H1 (cell line): ENCODE measurements at regions not wholly inside any gene's neighbourhood (a gene's known extent, or its start where the extent isn't known, plus 50 kb on each side); places are given as distances from the start of the nearest gene placed in this dataset.

ENCODE experiments used
- CTCF ChIA-PET: fragments of 300-600 bp; sonication (Branson Sonifier 250); formaldehyde crosslinking; loops from one replicate; lab custom pipeline; 2021; ENCODE audit not compliant: partially characterized antibody; lab: Charles Lee
- POLR2A ChIA-PET: fragments of 300-600 bp; sonication (Branson Sonifier 250); formaldehyde crosslinking; loops from one replicate; lab custom pipeline; 2021; ENCODE audit warnings: inconsistent platforms; ENCODE audit not compliant: partially characterized antibody; lab: Charles Lee
- DNase-seq, 2 experiments: peaks; one replicate each; pipeline versions ENCODE4 v3.0.0 to v3.0.0-alpha.2; 2010 to 2022; ENCODE audit warnings: low spot score in 2 of 2, low read depth in 1 of 2, mixed read lengths in 1 of 2
- FAIRE-seq: peaks from 2 replicates; lab custom pipeline; 2011; peaks lifted over from hg19 to GRCh38; lab: Jason Lieb, UNC
- H2AFZ ChIP-seq: 2 replicates; pipeline ENCODE4 v1.8.1; 2012; ENCODE audit warnings: low read length, inconsistent platforms
- H2AK5ac ChIP-seq: 2 replicates; pipeline ENCODE4 v1.6.1; 2013; ENCODE audit warnings: low read depth, low read length
- H2BK120ac ChIP-seq: replicated peaks from 2 replicates; pipeline ENCODE3; 2013; ENCODE audit warnings: low read depth, low read length, inconsistent platforms
- H2BK12ac ChIP-seq: 2 replicates; pipeline ENCODE4 v1.6.1; 2013; ENCODE audit warnings: low read depth, low read length
- H2BK15ac ChIP-seq: 2 replicates; pipeline ENCODE4 v1.6.1; 2013; ENCODE audit warnings: low read length
- H2BK20ac ChIP-seq: 2 replicates; pipeline ENCODE4 v1.6.1; 2013; ENCODE audit warnings: low read length
- H2BK5ac ChIP-seq: 2 replicates; pipeline ENCODE4 v1.6.1; 2013; ENCODE audit warnings: low read depth, low read length
- H3K14ac ChIP-seq: 2 replicates; pipeline ENCODE4 v1.6.1; 2013; ENCODE audit warnings: inconsistent platforms; ENCODE audit not compliant: insufficient read length
- H3K18ac ChIP-seq: 2 replicates; pipeline ENCODE4 v1.6.1; 2013; ENCODE audit warnings: low read length; ENCODE audit errors: extremely low read depth
- H3K23ac ChIP-seq: 2 replicates; pipeline ENCODE4 v1.6.1; 2013; ENCODE audit warnings: inconsistent platforms; ENCODE audit not compliant: insufficient read length
- H3K23me2 ChIP-seq: 2 replicates; pipeline ENCODE4 v1.6.1; 2013; ENCODE audit warnings: low read depth, low read length
- H3K27ac ChIP-seq: 2 replicates; pipeline ENCODE4 v1.6.1; 2011; ENCODE audit warnings: low read depth, low read length, inconsistent platforms
- H3K27me3 ChIP-seq, 4 experiments: replicated peaks in 1 of 4; 1 replicate in 1 of 4; 2 replicates in 3 of 4; pipeline versions ENCODE4 v1.6.1 to v1.8.1; 2011 to 2013; ENCODE audit warnings: low read length in 3 of 4, mild to moderate bottlenecking in 3 of 4, inconsistent platforms in 2 of 4, mixed read lengths in 2 of 4, moderate library complexity in 1 of 4; ENCODE audit not compliant: control insufficient read depth in 3 of 4, insufficient read depth in 3 of 4; ENCODE audit errors: extremely low read depth in 1 of 4
- H3K36me3 ChIP-seq, 4 experiments: 2 replicates each; pipeline versions ENCODE4 v1.6.1 to v1.8.1; 2011 to 2013; ENCODE audit warnings: mild to moderate bottlenecking in 4 of 4, low read length in 3 of 4, moderate library complexity in 2 of 4, control low read depth in 1 of 4, inconsistent platforms in 1 of 4; ENCODE audit not compliant: insufficient read depth in 4 of 4, control insufficient read depth in 2 of 4
- H3K4ac ChIP-seq: replicated peaks from 2 replicates; pipeline ENCODE3; 2013; ENCODE audit warnings: low read length, low read depth, mixed read lengths, inconsistent platforms; ENCODE audit not compliant: insufficient read length
- H3K4me1 ChIP-seq, 4 experiments: replicated peaks in 1 of 4; 1 replicate in 1 of 4; 2 replicates in 3 of 4; pipeline versions ENCODE4 v1.6.1 to v1.8.1; 2011 to 2013; ENCODE audit warnings: low read length in 3 of 4, inconsistent platforms in 2 of 4, mixed read lengths in 1 of 4; ENCODE audit not compliant: insufficient read depth in 4 of 4, control insufficient read depth in 3 of 4
- H3K4me2 ChIP-seq, 2 experiments: 2 replicates each; pipeline versions ENCODE4 v1.6.1 to v1.8.1; 2011 to 2013; ENCODE audit warnings: low read depth in 2 of 2, low read length in 2 of 2, control low read depth in 1 of 2, inconsistent platforms in 1 of 2, mild to moderate bottlenecking in 1 of 2; ENCODE audit not compliant: insufficient read depth in 1 of 2
- H3K4me3 ChIP-seq, 4 experiments: fragments of 200-600, 300-600 bp in 1 of 4; sonication (generic), shearing (Covaris generic), sonication (Bioruptor Twin) in 1 of 4; 2 replicates each; pipeline versions ENCODE4 v1.5.1 to v1.8.1; 2011 to 2016; ENCODE audit warnings: low read length in 4 of 4, low read depth in 3 of 4, control low read depth in 2 of 4, inconsistent platforms in 2 of 4, mild to moderate bottlenecking in 2 of 4, mixed read lengths in 1 of 4, moderate library complexity in 1 of 4; ENCODE audit not compliant: insufficient read depth in 2 of 4; ENCODE audit errors: extremely low read depth in 1 of 4
- H3K56ac ChIP-seq: replicated peaks from 2 replicates; pipeline ENCODE3; 2013; ENCODE audit warnings: low read depth, mild to moderate bottlenecking, mixed read lengths, low read length, inconsistent platforms; ENCODE audit not compliant: insufficient read length
- H3K79me1 ChIP-seq: 2 replicates; pipeline ENCODE4 v1.6.1; 2013; ENCODE audit warnings: low read depth, low read length, control low read depth
- H3K79me2 ChIP-seq, 2 experiments: 2 replicates each; pipeline versions ENCODE4 v1.6.1 to v1.8.1; 2012 to 2013; ENCODE audit warnings: low read length in 2 of 2, mild to moderate bottlenecking in 2 of 2, inconsistent platforms in 1 of 2; ENCODE audit not compliant: insufficient read depth in 2 of 2, control insufficient read depth in 1 of 2
- H3K9ac ChIP-seq, 4 experiments: replicated peaks in 1 of 4; 1 replicate in 1 of 4; 2 replicates in 3 of 4; pipeline versions ENCODE4 v1.6.1 to v1.8.1; 2011 to 2013; ENCODE audit warnings: low read depth in 3 of 4, low read length in 3 of 4, control low read depth in 2 of 4, mild to moderate bottlenecking in 2 of 4, moderate library complexity in 2 of 4, inconsistent platforms in 1 of 4; ENCODE audit errors: extremely low read depth in 1 of 4
- H3K9me3 ChIP-seq, 2 experiments: 2 replicates each; pipeline versions ENCODE4 v1.6.1 to v1.8.1; 2012 to 2013; ENCODE audit warnings: mild to moderate bottlenecking in 2 of 2, moderate library complexity in 2 of 2, control low read depth in 1 of 2, inconsistent platforms in 1 of 2, low read depth in 1 of 2, low read length in 1 of 2, mixed read lengths in 1 of 2; ENCODE audit not compliant: insufficient read depth in 2 of 2
- H4K20me1 ChIP-seq, 2 experiments: replicated peaks in 1 of 2; 2 replicates each; pipeline versions ENCODE3 to v1.8.1; 2011 to 2013; ENCODE audit warnings: inconsistent platforms in 2 of 2, low read length in 2 of 2, mild to moderate bottlenecking in 1 of 2; ENCODE audit not compliant: insufficient read depth in 2 of 2, control insufficient read depth in 1 of 2
- H4K5ac ChIP-seq: 2 replicates; pipeline ENCODE4 v1.6.1; 2013; ENCODE audit warnings: low read length, low read depth, mixed read lengths, inconsistent platforms; ENCODE audit not compliant: insufficient read length
- H4K8ac ChIP-seq: 2 replicates; pipeline ENCODE4 v1.8.0; 2013; ENCODE audit warnings: mild to moderate bottlenecking, moderate library complexity, low read length, inconsistent platforms; ENCODE audit not compliant: insufficient read depth; ENCODE audit errors: extremely low read depth
- H4K91ac ChIP-seq: replicated peaks from 2 replicates; pipeline ENCODE3; 2013; ENCODE audit warnings: low read length, mixed read lengths, inconsistent platforms; ENCODE audit not compliant: insufficient read length
- CBX5 ChIP-seq: fragments of 300-800, 300-1000 bp; sonication (generic); IDR thresholded peaks from 2 replicates; pipeline ENCODE4 v1.7.1; 2016; ENCODE audit warnings: antibody characterized with exemption, low read length, low read depth
- CHD1 ChIP-seq: IDR thresholded peaks from 2 replicates; pipeline ENCODE4 v1.6.1; 2012; ENCODE audit warnings: low read depth, low read length, improper control_type of control experiment
- HDAC6 ChIP-seq: IDR thresholded peaks from one replicate; pipeline ENCODE4 v1.7.1; 2012; ENCODE audit warnings: low read depth, mild to moderate bottlenecking, inconsistent platforms, low read length, moderate library complexity
- MAFK ChIP-seq: IDR thresholded peaks from 2 replicates; pipeline ENCODE4 v1.6.1; 2012; ENCODE audit warnings: low read depth, mild to moderate bottlenecking, improper control_type of control experiment, low read length
- SIN3A ChIP-seq, 2 experiments: IDR thresholded peaks in 1 of 2; conservative IDR thresholded peaks in 1 of 2; 2 replicates each; pipeline ENCODE4 v1.6.1; 2011 to 2012; ENCODE audit warnings: low read length in 2 of 2, improper control_type of control experiment in 1 of 2, low read depth in 1 of 2, mild to moderate bottlenecking in 1 of 2
- SP2 ChIP-seq: IDR thresholded peaks from 2 replicates; pipeline ENCODE4 v1.6.1; 2012; ENCODE audit warnings: mild to moderate bottlenecking, low read length, inconsistent platforms
- WGBS, 2 experiments: shearing (Covaris generic) in 1 of 2; methylation state at CpG; one replicate each; pipeline versions ENCODE4 v1.1.6 to v1.1.7; 2013 to 2015; ENCODE audit warnings: low lambda C conversion rate in 2 of 2, mixed read lengths in 2 of 2, inconsistent platforms in 1 of 2, low coverage in 1 of 2, missing lambda C conversion rate in 1 of 2; ENCODE audit not compliant: insufficient replicate concordance in 2 of 2, insufficient coverage in 1 of 2, insufficient read length in 1 of 2; ENCODE audit errors: extremely low coverage in 1 of 2, missing lambda C conversion rate in 1 of 2; 5-methylcytosine and 5-hydroxymethylcytosine counted together

GRCh38 chr11:97389270-97389669 lies 999.5 kb downstream of the JRKL start:
- Histone ChIP-seq H4K20me1 (no peaks in the 10 kb centered on the region), H2AK5ac (no peak overlapping the region), H2BK5ac (no peak overlapping the region), H3K4me3 (no peak overlapping the region), H2BK20ac (no peak overlapping the region), H3K4me1 (no peaks in the 10 kb centered on the region), H3K23ac (no peak overlapping the region), H3K56ac (no peak overlapping the region), H2BK15ac (no peak overlapping the region), H3K4ac (no peak overlapping the region), H3K79me1 (no peaks in the 10 kb centered on the region), H3K27ac (no peak overlapping the region), H2BK120ac (no peak overlapping the region), H4K8ac (no peak overlapping the region), H3K9ac (no peak overlapping the region), H3K27me3 (no peaks in the 10 kb centered on the region), H2AFZ (no peak overlapping the region), H3K9me3 (no peaks in the 10 kb centered on the region), H2BK12ac (no peak overlapping the region), H4K5ac (no peak overlapping the region), H3K18ac (no peak overlapping the region), H3K4me2 (no peak overlapping the region), H3K79me2 (no peaks in the 10 kb centered on the region), H4K91ac (no peak overlapping the region), H3K23me2 (no peaks in the 10 kb centered on the region), H3K36me3 (no peaks in the 10 kb centered on the region), H3K14ac (no peak overlapping the region)
- CTCF ChIA-PET: no interaction called here
- POLR2A ChIA-PET: no interaction called here
- DNase-seq: no peak
- TF ChIP-seq HDAC6 (no peak), MAFK (no peak), CHD1 (no peak), SIN3A (conservative IDR thresholded peaks at IDR 0.05 in 1 of 2, IDR thresholded peaks at IDR 0.05 in 1 of 2; ENCODE audit: low read depth in 1 of 2, low read length in 2 of 2) (no peak), CBX5 (no peak), SP2 (no peak)
- WGBS, 2 experiments: 47% methylated on average over 2 of the region's 2 CpGs; no CpG with 5 or more reads in 1 of the 2 experiments
- FAIRE-seq: no peak
